ENCODE measurements at regions not wholly inside any gene's neighbourhood (a gene's known extent, or its start where the extent isn't known, plus 50 kb on each side); places are given as distances from the start of the nearest gene placed in this dataset.

DNA sequence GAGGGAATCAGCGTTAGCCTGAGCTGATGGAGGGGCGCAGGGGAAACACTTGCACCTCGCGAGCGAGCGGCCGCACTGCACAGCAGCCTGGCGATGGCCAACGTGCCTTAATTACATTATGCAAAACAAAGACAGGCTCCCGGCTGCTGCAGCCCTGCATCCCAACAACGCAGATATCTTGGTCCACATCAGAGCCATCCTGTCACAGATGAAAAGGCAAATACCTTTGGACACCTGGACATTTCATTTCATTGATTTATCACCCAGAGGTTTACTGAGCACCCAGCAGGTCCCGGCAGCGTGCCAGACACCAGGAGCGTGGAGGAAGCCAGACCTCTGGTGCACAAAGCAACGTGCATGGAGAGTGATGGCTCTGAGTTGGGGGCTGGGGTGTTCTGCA, 843.0 kb downstream of the TBC1D22A start:
- peaks cover 0 to 9% (median 7%) of the 10 kb centered on the region in 3 donors for H3K9me3 Mint-ChIP-seq
- H3K4me3 Mint-ChIP-seq: no peak overlapping the region
- H3K4me1 Mint-ChIP-seq: no peaks in the 10 kb centered on the region
- H3K27me3 Mint-ChIP-seq: peaks cover 3% of the 10 kb centered on the region
- no peaks in the 10 kb centered on the region for H3K36me3 Mint-ChIP-seq
- H3K27ac Mint-ChIP-seq: no peak overlapping the region

- Mint-ChIP-seq H3K27ac (no peak overlapping the region), H3K4me3 (no peak overlapping the region), H3K9me3 (peaks cover 0 to 7% (median 4%) of the 10 kb centered on the region in 3 donors), H3K27me3 (peaks cover 3% of the 10 kb centered on the region), H3K36me3 (no peaks in the 10 kb centered on the region), H3K4me1 (no peaks in the 10 kb centered on the region)
These were observed 842.1 kb downstream of the TBC1D22A start for GRCh38 chr22:47604563-47604962.

DNA sequence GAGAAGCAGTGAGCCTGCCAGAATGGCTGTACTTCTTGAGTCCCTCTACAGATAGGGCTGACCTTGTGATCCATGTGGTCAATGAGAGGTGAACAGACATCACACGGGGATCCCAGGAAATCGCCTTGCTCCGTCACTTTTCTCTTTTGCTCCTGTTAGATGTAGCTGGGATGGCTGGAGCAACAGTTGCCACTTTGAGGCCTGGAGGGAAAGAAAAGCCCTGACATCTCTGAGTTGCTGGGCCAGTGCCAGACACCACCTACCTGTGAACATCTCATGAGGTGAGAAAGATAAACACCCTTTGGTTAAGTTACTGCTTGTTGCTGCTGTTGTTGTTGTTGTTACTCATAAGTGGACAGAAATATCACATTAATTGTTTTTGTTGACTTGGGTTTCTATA, 840.3 kb downstream of the TBC1D22A start:
- H3K36me3 Mint-ChIP-seq: no peaks in the 10 kb centered on the region
- H3K27ac Mint-ChIP-seq: no peak overlapping the region
- H3K4me3 Mint-ChIP-seq: no peak overlapping the region
- H3K9me3 Mint-ChIP-seq: peaks cover 2 to 4% (median 3%) of the 10 kb centered on the region in 3 donors
- peaks cover 3% of the 10 kb centered on the region for H3K27me3 Mint-ChIP-seq
- no peaks in the 10 kb centered on the region for H3K4me1 Mint-ChIP-seq

DNA sequence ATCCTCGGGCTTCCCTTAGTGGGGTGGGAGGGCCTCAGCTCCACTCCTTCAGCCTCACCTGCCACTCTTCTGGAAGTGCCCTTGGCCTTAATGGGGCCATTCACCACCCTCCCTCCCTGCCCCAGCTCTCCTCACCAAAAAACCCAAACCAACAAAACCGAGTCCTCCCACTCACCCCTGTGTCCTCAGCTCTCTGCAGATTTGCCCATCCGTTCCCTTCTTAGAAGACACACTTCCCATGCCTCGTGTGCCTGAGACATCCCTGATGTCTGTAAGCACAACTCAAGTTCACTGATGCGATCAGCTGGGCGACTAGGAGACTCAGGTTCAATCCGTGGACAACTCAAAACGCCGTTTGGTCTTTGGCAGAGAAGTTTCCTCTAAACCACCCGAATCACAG, 839.2 kb downstream of the TBC1D22A start:
- Mint-ChIP-seq H3K4me3 (no peak overlapping the region), H3K27ac (no peak overlapping the region), H3K4me1 (no peaks in the 10 kb centered on the region), H3K9me3 (peaks cover 2 to 4% (median 3%) of the 10 kb centered on the region in 3 donors), H3K36me3 (no peaks in the 10 kb centered on the region), H3K27me3 (peaks cover 3% of the 10 kb centered on the region)

- no peaks in the 10 kb centered on the region for H3K4me1 Mint-ChIP-seq
- H3K27ac Mint-ChIP-seq: peak overlapping the region in 1 of 3 donors; percentile 51
- no peaks in the 10 kb centered on the region for H3K36me3 Mint-ChIP-seq
- peaks cover 3% of the 10 kb centered on the region for H3K27me3 Mint-ChIP-seq
- peak overlapping the region in 1 of 4 donors; percentile 14 for H3K4me3 Mint-ChIP-seq
- H3K9me3 Mint-ChIP-seq: peaks cover 2 to 4% (median 3%) of the 10 kb centered on the region in 3 donors
These were observed 838.6 kb downstream of the TBC1D22A start for GRCh38 chr22:47600791-47601625.

DNA sequence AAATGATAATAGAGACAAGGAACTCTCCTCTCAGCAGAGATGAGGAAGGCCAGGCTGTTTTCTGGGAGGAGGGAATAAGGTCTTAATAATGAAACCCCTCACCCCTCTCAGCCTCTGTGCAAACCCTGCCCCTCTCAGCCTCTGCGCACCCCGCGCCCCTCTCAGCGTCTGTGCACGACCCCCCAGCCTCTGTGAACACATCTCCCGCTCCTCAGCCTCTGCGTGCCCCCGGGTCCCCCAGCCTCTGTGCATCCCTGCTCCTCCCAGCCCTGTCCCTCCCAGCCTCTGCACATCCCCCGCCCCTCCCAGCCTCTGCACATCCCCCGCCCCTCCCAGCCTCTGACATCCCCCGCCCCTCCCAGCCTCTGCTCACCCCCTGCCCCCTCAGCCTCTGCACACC, 837.8 kb downstream of the TBC1D22A start:
- no peaks in the 10 kb centered on the region for H3K4me1 Mint-ChIP-seq
- peaks cover 3% of the 10 kb centered on the region for H3K27me3 Mint-ChIP-seq
- H3K36me3 Mint-ChIP-seq: no peaks in the 10 kb centered on the region
- no peak overlapping the region for H3K4me3 Mint-ChIP-seq
- peaks cover 2 to 4% (median 3%) of the 10 kb centered on the region in 3 donors for H3K9me3 Mint-ChIP-seq
- H3K27ac Mint-ChIP-seq: no peak overlapping the region

DNA sequence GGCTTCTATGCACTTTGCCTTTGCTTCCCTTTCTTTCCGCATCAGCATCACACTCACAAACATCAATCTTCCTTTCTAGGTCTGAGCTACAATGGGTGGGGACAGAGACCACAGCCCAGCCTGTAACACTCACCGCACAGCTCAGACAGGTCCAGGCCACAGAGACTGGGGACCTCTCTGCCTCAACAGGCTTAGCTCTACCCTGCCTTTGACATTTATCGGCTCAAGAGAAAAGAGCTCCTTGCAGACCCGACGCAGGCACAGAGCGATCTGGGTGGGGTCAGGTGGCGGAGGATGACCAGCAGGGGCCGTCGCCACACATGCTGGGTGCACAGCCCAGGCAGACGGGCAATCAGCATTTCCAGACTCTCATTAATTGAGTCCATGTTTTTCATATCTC, 837.3 kb downstream of the TBC1D22A start:
- Mint-ChIP-seq H3K9me3 (peaks cover 2 to 4% (median 3%) of the 10 kb centered on the region in 3 donors), H3K27me3 (peaks cover 3% of the 10 kb centered on the region), H3K36me3 (no peaks in the 10 kb centered on the region), H3K27ac (no peak overlapping the region), H3K4me3 (no peak overlapping the region), H3K4me1 (no peaks in the 10 kb centered on the region)

GRCh38 chr22:47598864-47599263, 836.4 kb downstream of the TBC1D22A start:
- H3K27me3 Mint-ChIP-seq: peaks cover 3% of the 10 kb centered on the region
- no peak overlapping the region for H3K27ac Mint-ChIP-seq
- no peaks in the 10 kb centered on the region for H3K36me3 Mint-ChIP-seq
- no peaks in the 10 kb centered on the region for H3K4me1 Mint-ChIP-seq
- no peak overlapping the region for H3K4me3 Mint-ChIP-seq
- H3K9me3 Mint-ChIP-seq: peaks cover 2 to 4% (median 3%) of the 10 kb centered on the region in 3 donors

GRCh38 chr22:47597041-47597440, 834.6 kb downstream of the TBC1D22A start:
- H3K36me3 Mint-ChIP-seq: no peaks in the 10 kb centered on the region

DNA sequence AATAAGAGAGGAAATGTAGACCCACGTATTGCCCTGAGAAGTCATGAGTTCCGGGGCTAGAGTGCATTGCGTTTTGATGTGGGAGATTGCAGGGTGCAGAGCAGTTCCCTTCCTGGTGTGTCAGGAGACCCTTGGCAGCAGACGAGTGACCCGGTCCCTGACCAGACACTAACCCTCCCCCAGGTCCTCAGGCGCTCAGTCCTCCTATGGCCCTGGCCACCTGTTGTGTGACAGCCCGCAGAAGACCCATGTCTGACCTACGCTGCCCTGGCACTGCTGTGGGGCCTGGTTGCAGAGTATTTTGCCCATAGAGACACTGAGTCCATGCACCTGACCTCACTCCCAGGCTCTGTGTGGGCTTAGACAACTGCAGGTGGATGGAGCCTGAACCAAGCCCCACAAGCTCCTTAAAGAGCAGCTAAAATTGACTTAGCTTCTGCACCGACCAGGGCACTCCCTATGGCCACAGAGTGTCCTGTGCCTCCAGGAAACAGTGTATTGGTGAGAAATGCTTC, 833.8 kb downstream of the TBC1D22A start:
- Mint-ChIP-seq H3K36me3 (no peaks in the 10 kb centered on the region), H3K27ac (no peak overlapping the region), H3K4me1 (no peaks in the 10 kb centered on the region), H3K27me3 (peaks cover under 1% of the 10 kb centered on the region), H3K9me3 (peaks cover 0 to 4% (median 0%) of the 10 kb centered on the region in 3 donors), H3K4me3 (no peak overlapping the region)

More at GRCh38 chr22:47597041-47597440, 834.6 kb downstream of the TBC1D22A start:
- H3K4me1 Mint-ChIP-seq: no peaks in the 10 kb centered on the region
- no peak overlapping the region for H3K27ac Mint-ChIP-seq
- H3K9me3 Mint-ChIP-seq: peaks cover 0 to 4% (median 0%) of the 10 kb centered on the region in 3 donors
- no peak overlapping the region for H3K4me3 Mint-ChIP-seq
- H3K27me3 Mint-ChIP-seq: peaks cover 3% of the 10 kb centered on the region

GRCh38 chr22:47594836-47595521, 832.5 kb downstream of the TBC1D22A start:
- H3K4me3 Mint-ChIP-seq: no peak overlapping the region
- no peaks in the 10 kb centered on the region for H3K27me3 Mint-ChIP-seq
- no peak overlapping the region for H3K27ac Mint-ChIP-seq
- H3K9me3 Mint-ChIP-seq: peaks cover 0 to 4% (median 0%) of the 10 kb centered on the region in 3 donors
- no peaks in the 10 kb centered on the region for H3K36me3 Mint-ChIP-seq
- no peaks in the 10 kb centered on the region for H3K4me1 Mint-ChIP-seq

GRCh38 chr22:47593911-47594311, 831.5 kb downstream of the TBC1D22A start:
- H3K27ac Mint-ChIP-seq: no peak overlapping the region
- H3K4me3 Mint-ChIP-seq: no peak overlapping the region
- no peaks in the 10 kb centered on the region for H3K4me1 Mint-ChIP-seq
- no peaks in the 10 kb centered on the region for H3K36me3 Mint-ChIP-seq
- no peaks in the 10 kb centered on the region for H3K27me3 Mint-ChIP-seq
- H3K9me3 Mint-ChIP-seq: peaks cover 0 to 3% (median 2%) of the 10 kb centered on the region in 3 donors

GRCh38 chr22:47593291-47593690, 830.8 kb downstream of the TBC1D22A start:
- Mint-ChIP-seq H3K9me3 (peaks cover 0 to 4% (median 0%) of the 10 kb centered on the region in 3 donors), H3K4me3 (no peak overlapping the region), H3K36me3 (no peaks in the 10 kb centered on the region), H3K4me1 (no peaks in the 10 kb centered on the region), H3K27me3 (peaks cover 1% of the 10 kb centered on the region), H3K27ac (peak overlapping the region in 1 of 3 donors; percentile 5)

GRCh38 chr22:47592791-47593190, 830.3 kb downstream of the TBC1D22A start:
- peaks cover 1% of the 10 kb centered on the region for H3K27me3 Mint-ChIP-seq
- no peak overlapping the region for H3K27ac Mint-ChIP-seq
- H3K36me3 Mint-ChIP-seq: no peaks in the 10 kb centered on the region
- no peaks in the 10 kb centered on the region for H3K4me1 Mint-ChIP-seq
- no peak overlapping the region for H3K4me3 Mint-ChIP-seq
- H3K9me3 Mint-ChIP-seq: peaks cover 0 to 4% (median 0%) of the 10 kb centered on the region in 3 donors

DNA sequence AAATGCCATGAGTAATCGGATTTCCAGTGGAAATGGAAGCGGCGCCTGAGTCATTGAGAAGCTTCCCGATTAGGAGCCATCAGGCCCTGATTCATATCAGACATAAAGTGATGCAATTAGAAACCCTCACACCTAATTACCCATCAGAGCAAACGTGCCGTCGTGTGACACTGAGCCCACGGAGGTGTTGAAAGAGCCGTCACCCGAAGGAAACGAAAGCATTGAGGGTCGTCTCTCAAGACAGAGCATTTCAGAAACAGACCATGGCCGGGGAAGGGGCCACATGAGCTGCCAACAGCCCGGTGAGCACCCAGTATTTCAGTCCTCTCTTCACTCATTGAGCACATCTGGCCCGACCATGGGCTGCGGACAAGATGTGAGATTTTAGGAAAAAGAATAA, 829.3 kb downstream of the TBC1D22A start:
- Mint-ChIP-seq H3K36me3 (no peaks in the 10 kb centered on the region), H3K4me3 (no peak overlapping the region), H3K4me1 (no peaks in the 10 kb centered on the region), H3K27ac (no peak overlapping the region), H3K9me3 (peaks cover 0 to 4% (median 0%) of the 10 kb centered on the region in 3 donors), H3K27me3 (peaks cover 1% of the 10 kb centered on the region)
